ENCODE measurements at regions not wholly inside any gene's neighbourhood (a gene's known extent, or its start where the extent isn't known, plus 50 kb on each side); places are given as distances from the start of the nearest gene placed in this dataset.
"Not testable (repeated sequence)": the region's sequence is repeated elsewhere in the genome, so short reads cannot be mapped to it uniquely, and the experiment has no call there.

- no peak for DNase-seq
These were observed 246.8 kb upstream of the TET2 start for GRCh38 chr4:104899863-104900262.

- DNase-seq = peak; percentile 60
These were observed 245.2 kb upstream of the TET2 start for GRCh38 chr4:104901438-104901837.

GRCh38 chr4:104901961-104902605 is 244.6 kb upstream of the TET2 start:
- peak; percentile 85 for DNase-seq

GRCh38 chr4:104905065-104905464 is 241.6 kb upstream of the TET2 start:
- DNase-seq = no peak

GRCh38 chr4:104905546-104905945 is 241.1 kb upstream of the TET2 start:
- no peak for DNase-seq

- peak; percentile 62 for DNase-seq
These were observed 240.4 kb upstream of the TET2 start for GRCh38 chr4:104906276-104906675.

- DNase-seq = no peak
These were observed 239.5 kb upstream of the TET2 start for GRCh38 chr4:104907074-104907649.

- no peak for DNase-seq
These were observed 238.7 kb upstream of the TET2 start for GRCh38 chr4:104907991-104908390.

- no peak for DNase-seq
These were observed 237.3 kb upstream of the TET2 start for GRCh38 chr4:104909376-104909775.

GRCh38 chr4:104912518-104912917 is 234.2 kb upstream of the TET2 start:
- no peak for DNase-seq

- no peak for DNase-seq
These were observed 231.3 kb upstream of the TET2 start for GRCh38 chr4:104915373-104915772.

GRCh38 chr4:104915864-104916263 is 230.8 kb upstream of the TET2 start:
- no peak for DNase-seq

- DNase-seq = no peak
These were observed 227.3 kb upstream of the TET2 start for GRCh38 chr4:104919406-104919805.

- no peak for DNase-seq
These were observed 216.4 kb upstream of the TET2 start for GRCh38 chr4:104930298-104930697.

GRCh38 chr4:104930745-104931736 is 215.6 kb upstream of the TET2 start:
- DNase-seq = not testable (repeated sequence)

- DNase-seq = no peak
These were observed 208.1 kb upstream of the TET2 start for GRCh38 chr4:104938624-104939023.

GRCh38 chr4:104940927-104941326 is 205.7 kb upstream of the TET2 start:
- DNase-seq = no peak

- DNase-seq = no peak
These were observed 205.0 kb upstream of the TET2 start for GRCh38 chr4:104941661-104942062.

- DNase-seq = no peak
These were observed 203.5 kb upstream of the TET2 start for GRCh38 chr4:104942990-104943743.

- no peak for DNase-seq
These were observed 202.1 kb upstream of the TET2 start for GRCh38 chr4:104944596-104944995.

GRCh38 chr4:104964410-104965175 is 182.1 kb upstream of the TET2 start:
- no peak for DNase-seq

Data from eye (tissue), 1 donor.